Common myeloid progenitor, CD34-positive (primary cell): ENCODE measurements at regions not wholly inside any gene's neighbourhood (a gene's known extent, or its start where the extent isn't known, plus 50 kb on each side); places are given as distances from the start of the nearest gene placed in this dataset.

Experiments used
- CTCF ChIA-PET: fragments of 350-600 bp; sonication (Branson Sonifier 250); formaldehyde crosslinking; loops from one replicate; lab custom pipeline; 2021; ENCODE audit warnings: antibody characterized with exemption; lab: Charles Lee
- POLR2A ChIA-PET: fragments of 350-600 bp; sonication (Branson Sonifier 250); formaldehyde crosslinking; loops from one replicate; lab custom pipeline; 2021; ENCODE audit warnings: antibody characterized with exemption; lab: Charles Lee
- DNase-seq, 3 donors: peaks; one replicate each; pipeline versions ENCODE4 v3.0.0 to v3.0.0-alpha.2; 2013
- H3K27ac ChIP-seq, 2 experiments: 1 replicate in 1 of 2; 2 replicates in 1 of 2; pipeline ENCODE4 v1.7.0; 2013; ENCODE audit warnings: inconsistent platforms in 2 of 2, low read length in 2 of 2, mild to moderate bottlenecking in 2 of 2, low read depth in 1 of 2, moderate library complexity in 1 of 2; ENCODE audit not compliant: severe bottlenecking in 2 of 2, insufficient read depth in 1 of 2, poor library complexity in 1 of 2
- H3K27me3 ChIP-seq, 5 experiments: replicated peaks in 2 of 5; 1 replicate in 3 of 5; 2 replicates in 2 of 5; pipeline versions ENCODE4 v1.6.1 to v1.7.0; 2013; ENCODE audit warnings: low read length in 4 of 5, mild to moderate bottlenecking in 2 of 5, moderate library complexity in 2 of 5, inconsistent platforms in 1 of 5; ENCODE audit not compliant: insufficient read depth in 5 of 5, control insufficient read depth in 4 of 5
- H3K36me3 ChIP-seq, 4 experiments: 1 replicate in 2 of 4; 2 replicates in 2 of 4; pipeline versions ENCODE4 v1.6.1 to v1.7.0; 2013; ENCODE audit warnings: low read length in 3 of 4, control low read depth in 1 of 4, mild to moderate bottlenecking in 1 of 4; ENCODE audit not compliant: control insufficient read depth in 4 of 4, insufficient read depth in 4 of 4
- H3K4me1 ChIP-seq, 4 experiments: 1 replicate in 3 of 4; 2 replicates in 1 of 4; pipeline versions ENCODE4 v1.6.1 to v1.7.1; 2013; ENCODE audit warnings: low read length in 3 of 4, mild to moderate bottlenecking in 3 of 4, control low read depth in 1 of 4, inconsistent platforms in 1 of 4, moderate library complexity in 1 of 4; ENCODE audit not compliant: control insufficient read depth in 4 of 4, insufficient read depth in 4 of 4; ENCODE audit errors: control extremely low read depth in 1 of 4
- H3K4me3 ChIP-seq, 7 experiments: 1 replicate in 4 of 7; 2 replicates in 3 of 7; pipeline versions ENCODE4 v1.5.1 to v1.7.0; 2013; ENCODE audit warnings: mild to moderate bottlenecking in 7 of 7, low read length in 6 of 7, moderate library complexity in 6 of 7, inconsistent platforms in 2 of 7, low read depth in 2 of 7, control low read depth in 1 of 7; ENCODE audit not compliant: insufficient read depth in 4 of 7, control insufficient read depth in 1 of 7; ENCODE audit errors: extremely low read depth in 1 of 7
- H3K9me3 ChIP-seq, 5 experiments: 1 replicate in 4 of 5; 2 replicates in 1 of 5; pipeline versions ENCODE4 v1.6.1 to v1.7.1; 2013; ENCODE audit warnings: low read length in 4 of 5, mild to moderate bottlenecking in 2 of 5, inconsistent platforms in 1 of 5, low read depth in 1 of 5, moderate library complexity in 1 of 5; ENCODE audit not compliant: control insufficient read depth in 4 of 5, insufficient read depth in 2 of 5; ENCODE audit errors: control extremely low read depth in 1 of 5
- WGBS: methylation state at CpG from one replicate; pipeline ENCODE4 v1.1.5; 2013; ENCODE audit not compliant: insufficient coverage; 5-methylcytosine and 5-hydroxymethylcytosine counted together

DNA sequence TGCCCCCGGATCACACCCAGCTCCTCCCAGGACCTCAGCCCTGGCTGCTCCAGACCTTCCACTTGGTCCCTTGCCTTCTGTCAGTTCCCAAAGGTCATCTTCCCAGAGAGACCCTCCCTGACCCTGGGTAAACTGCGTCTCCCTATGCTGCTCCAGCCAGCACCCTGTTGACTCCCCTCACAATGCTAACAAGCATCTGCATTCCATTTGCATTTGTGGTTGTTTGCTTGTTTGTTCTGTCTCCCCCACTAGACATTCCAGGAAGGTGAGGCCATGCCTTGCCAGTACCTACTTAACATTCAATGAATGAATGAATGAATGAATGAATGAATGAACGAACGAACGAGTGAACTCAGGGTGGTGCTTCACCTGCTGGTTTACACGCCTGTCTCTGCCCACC, 171.2 kb downstream of the WSCD1 start:
- no peak overlapping the region for H3K27ac ChIP-seq
- H3K27me3 ChIP-seq, result peaks cover 0 to 43% (median 8%) of the 10 kb centered on the region in 5 experiments
- 100% methylated on average over 1 of the region's 6 CpGs for WGBS
- no peak for DNase-seq
- H3K4me3 ChIP-seq, result no peak overlapping the region
- H3K36me3 ChIP-seq, result no peaks in the 10 kb centered on the region
- H3K9me3 ChIP-seq, result no peaks in the 10 kb centered on the region
- H3K4me1 ChIP-seq, result no peaks in the 10 kb centered on the region
- ChIA-PET POLR2A (no interaction called here), CTCF (no interaction called here)

DNA sequence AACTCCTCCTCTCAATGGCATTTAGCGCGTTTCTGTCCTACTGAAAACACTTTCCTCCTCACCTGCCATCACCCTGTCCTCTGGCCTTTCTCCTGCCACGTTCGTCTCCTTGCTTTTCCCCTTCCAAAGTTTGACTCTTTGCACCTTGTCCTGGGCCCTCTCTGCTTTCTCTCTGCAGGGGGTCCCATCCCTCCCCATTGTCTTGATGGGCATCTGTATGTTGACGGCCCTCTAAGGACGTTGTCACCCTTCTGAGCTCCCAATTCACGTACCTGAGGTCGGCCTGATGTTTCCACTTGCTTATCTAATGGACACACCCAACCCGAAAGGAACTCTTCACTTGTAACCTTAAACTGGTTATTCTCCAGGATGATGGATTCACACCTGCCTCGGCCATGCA, 170.4 kb downstream of the WSCD1 start:
- Histone ChIP-seq H3K27ac (no peak overlapping the region), H3K4me3 (no peak overlapping the region), H3K4me1 (no peaks in the 10 kb centered on the region), H3K27me3 (peaks cover 0 to 43% (median 8%) of the 10 kb centered on the region in 5 experiments), H3K9me3 (no peaks in the 10 kb centered on the region), H3K36me3 (no peaks in the 10 kb centered on the region)
- ChIA-PET POLR2A (no interaction called here), CTCF (no interaction called here)
- no peak for DNase-seq
- 91% methylated on average over 10 of the region's 10 CpGs for WGBS

DNA sequence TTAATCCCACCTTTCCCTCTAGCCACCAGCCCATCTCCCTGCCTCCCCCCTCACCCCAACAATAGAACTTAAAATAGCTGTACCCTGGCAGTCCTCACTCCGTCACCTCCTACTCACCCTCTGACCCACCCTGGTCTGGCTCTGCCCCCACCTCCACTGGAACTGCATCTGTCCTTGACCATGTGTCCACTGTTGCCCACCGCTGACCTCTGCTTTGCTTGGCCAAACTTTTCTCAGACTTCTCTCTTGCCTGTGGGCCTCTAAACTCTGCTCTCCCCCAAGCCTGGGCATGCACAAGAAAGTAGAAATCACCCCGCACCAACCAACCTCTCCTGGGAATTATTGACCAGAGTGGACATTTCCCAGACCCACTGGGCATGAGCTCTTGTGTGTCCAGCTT, 169.8 kb downstream of the WSCD1 start:
- H3K4me1 ChIP-seq, result no peaks in the 10 kb centered on the region
- no peak overlapping the region for H3K4me3 ChIP-seq
- no peak overlapping the region for H3K27ac ChIP-seq
- whole genome bisulfite sequencing, result 95% methylated on average over 3 of the region's 3 CpGs
- ChIA-PET CTCF (no interaction called here), POLR2A (no interaction called here)
- no peaks in the 10 kb centered on the region for H3K36me3 ChIP-seq
- DNase-seq, result no peak
- peaks cover 0 to 40% (median 8%) of the 10 kb centered on the region in 5 experiments for H3K27me3 ChIP-seq
- no peaks in the 10 kb centered on the region for H3K9me3 ChIP-seq

DNA sequence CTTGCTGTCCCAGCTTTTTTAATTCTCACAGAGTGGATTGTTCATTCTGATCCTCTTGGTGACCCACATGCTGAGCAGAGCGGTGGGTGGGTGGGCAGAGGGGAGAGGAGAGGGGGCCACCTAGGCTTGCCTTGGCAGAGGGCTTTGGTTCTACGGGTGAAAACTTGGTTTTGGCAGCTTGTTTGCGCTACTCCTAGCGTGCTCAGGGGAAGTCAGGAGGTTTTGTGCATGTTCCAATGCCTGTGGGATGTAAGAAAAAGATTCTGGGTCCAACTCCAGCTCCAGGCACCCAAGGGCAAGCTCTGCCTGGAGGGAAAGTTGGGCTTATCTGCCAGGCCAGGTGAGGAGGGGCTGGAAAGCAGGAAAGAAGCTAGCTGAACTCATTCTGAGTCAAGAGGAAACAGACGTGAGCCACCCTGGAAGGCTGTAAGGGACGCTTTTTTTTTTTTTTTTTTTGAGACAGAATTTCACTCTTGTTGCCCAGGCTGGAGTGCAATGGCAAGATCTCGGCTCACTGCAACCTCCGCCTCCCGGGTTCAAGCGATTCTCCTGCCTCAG, 169.1 kb downstream of the WSCD1 start:
- H3K27me3 ChIP-seq, result peaks cover 0 to 40% (median 8%) of the 10 kb centered on the region in 5 experiments
- no peaks in the 10 kb centered on the region for H3K9me3 ChIP-seq
- WGBS, result 41% methylated on average over 4 of the region's 10 CpGs
- H3K36me3 ChIP-seq, result no peaks in the 10 kb centered on the region
- no peak overlapping the region for H3K27ac ChIP-seq
- DNase-seq, result no peak
- ChIA-PET POLR2A (no interaction called here), CTCF (no interaction called here)
- H3K4me3 ChIP-seq, result no peak overlapping the region
- no peaks in the 10 kb centered on the region for H3K4me1 ChIP-seq

DNA sequence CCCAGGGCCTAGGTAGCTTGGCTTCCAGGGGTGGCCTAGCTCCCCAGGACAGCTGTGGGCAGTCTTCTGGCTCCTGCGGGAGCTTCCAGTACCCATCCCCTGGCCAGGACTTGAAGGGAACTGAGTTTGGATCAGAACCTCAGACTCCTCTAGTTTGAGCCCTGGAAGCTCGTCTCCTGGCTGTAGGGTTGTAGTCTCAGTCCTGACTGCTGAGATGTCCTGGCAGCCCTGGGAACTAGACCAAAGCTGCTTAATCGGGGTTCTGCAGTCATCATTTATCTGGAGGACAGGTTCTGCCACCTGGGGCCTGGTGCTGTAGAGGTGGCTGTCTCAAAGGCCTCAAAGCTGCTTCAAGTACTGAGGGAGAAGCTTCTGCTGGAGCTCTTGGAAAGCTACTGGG, 163.7 kb downstream of the WSCD1 start:
- Histone ChIP-seq H3K36me3 (no peaks in the 10 kb centered on the region), H3K4me1 (no peaks in the 10 kb centered on the region), H3K4me3 (no peak overlapping the region), H3K27me3 (peaks cover 0 to 18% (median 5%) of the 10 kb centered on the region in 5 experiments), H3K27ac (no peak overlapping the region), H3K9me3 (no peaks in the 10 kb centered on the region)
- ChIA-PET POLR2A (interaction anchor here (0.7 kb wide), 1 partner anchor 92 kb away, joined by 3 read pairs; no protein-coding TSS in a partner anchor), CTCF (no interaction called here)
- WGBS, result 92% methylated on average over 3 of the region's 3 CpGs
- DNase-seq, result no peak

DNA sequence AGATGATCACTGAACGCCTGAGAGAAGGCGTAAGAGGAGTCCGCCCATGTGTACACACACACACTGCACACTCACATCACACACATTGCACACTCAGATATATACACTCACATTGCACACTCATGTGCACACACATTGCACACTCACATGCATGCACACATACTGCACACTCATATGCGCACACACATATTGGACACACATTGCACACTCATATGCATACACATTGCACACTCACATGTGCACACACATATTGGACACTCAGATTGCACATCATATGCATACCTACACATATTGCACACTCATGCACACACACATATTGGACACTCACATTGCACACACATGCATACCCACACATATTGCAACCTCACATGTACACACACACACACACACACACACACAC, 163.2 kb downstream of the WSCD1 start:
- Histone ChIP-seq H3K9me3 (no peaks in the 10 kb centered on the region), H3K27ac (no peak overlapping the region), H3K4me3 (no peak overlapping the region), H3K36me3 (no peaks in the 10 kb centered on the region), H3K27me3 (peaks cover 0 to 14% (median 4%) of the 10 kb centered on the region in 5 experiments), H3K4me1 (no peaks in the 10 kb centered on the region)
- 90% methylated on average over 4 of the region's 4 CpGs for WGBS
- CTCF ChIA-PET, result no interaction called here
- POLR2A ChIA-PET, result interaction anchor here (0.7 kb wide), 1 partner anchor 93 kb away, joined by 3 read pairs; no protein-coding TSS in a partner anchor
- no peak for DNase-seq

DNA sequence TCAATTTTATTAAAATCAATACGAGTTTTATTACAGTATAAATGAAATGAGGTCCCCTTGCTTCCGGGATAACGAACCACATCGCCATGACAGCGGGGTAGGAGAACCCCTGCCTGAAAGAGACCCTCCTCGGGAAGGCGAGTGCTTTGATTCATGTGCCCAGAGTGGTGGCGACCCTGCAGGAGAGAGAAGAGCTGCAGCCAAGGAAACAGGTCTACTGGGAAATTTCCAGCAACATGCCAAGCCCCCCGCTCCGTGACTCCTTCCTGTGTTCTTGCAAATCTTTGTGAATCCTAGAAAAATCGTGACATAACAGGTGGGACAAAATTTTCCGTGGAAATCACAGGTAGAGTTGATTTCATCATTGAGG, 162.5 kb downstream of the WSCD1 start:
- Histone ChIP-seq H3K27ac (no peak overlapping the region), H3K9me3 (no peaks in the 10 kb centered on the region), H3K4me1 (no peaks in the 10 kb centered on the region), H3K4me3 (no peak overlapping the region), H3K27me3 (peaks cover 0 to 10% (median 2%) of the 10 kb centered on the region in 5 experiments), H3K36me3 (no peaks in the 10 kb centered on the region)
- DNase-seq, result no peak
- 79% methylated on average over 10 of the region's 12 CpGs for WGBS
- ChIA-PET CTCF (no interaction called here), POLR2A (no interaction called here)
